Upper lobe of left lung (tissue), 6 donors: ENCODE measurements at regions not wholly inside any gene's neighbourhood (a gene's known extent, or its start where the extent isn't known, plus 50 kb on each side); places are given as distances from the start of the nearest gene placed in this dataset.

Source experiments
- ATAC-seq, 2 donors: fragments of 200-7000 bp; cut with Tn5 transposase; one replicate each; pipeline ENCODE4 v1.9.1; 2022; ENCODE audit warnings: mild to moderate bottlenecking in 2 of 2, moderate library complexity in 2 of 2; ENCODE audit not compliant: low FRiP score in 2 of 2
- DNase-seq, 2 donors: peaks; one replicate each; pipeline ENCODE4 v3.0.0-alpha.2; 2019 to 2020
- H3K27ac ChIP-seq, 4 donors: fragments of 200-600 bp; sonication (generic); one replicate each; pipeline ENCODE4 v1.5.1; 2016 to 2019
- H3K27me3 ChIP-seq, 4 donors: fragments of 200-600 bp; sonication (generic); one replicate each; pipeline ENCODE4 v1.5.1; 2017 to 2019
- H3K36me3 ChIP-seq, 4 donors: fragments of 200-600 bp; sonication (generic); one replicate each; pipeline ENCODE4 v1.5.1; 2016 to 2019
- H3K4me1 ChIP-seq, 4 donors: fragments of 200-600 bp; sonication (generic); one replicate each; pipeline ENCODE4 v1.5.1; 2018 to 2019
- H3K4me3 ChIP-seq, 4 donors: fragments of 200-600 bp; sonication (generic); one replicate each; pipeline ENCODE4 v1.5.1; 2017 to 2019; ENCODE audit warnings: mild to moderate bottlenecking in 2 of 4, moderate library complexity in 1 of 4
- H3K9me3 ChIP-seq, 4 donors: fragments of 200-600 bp; sonication (generic); one replicate each; pipeline ENCODE4 v1.5.1; 2018 to 2019
- EP300 ChIP-seq, 4 donors: sonication (generic); formaldehyde crosslinking; IDR thresholded peaks; one replicate each; pipeline ENCODE4 v1.5.1; 2017; ENCODE audit warnings: antibody characterized with exemption in 4 of 4, control low read depth in 2 of 4
- POLR2A ChIP-seq, 4 donors: fragments of 450-650 bp; IDR thresholded peaks; one replicate each; pipeline ENCODE4 v1.5.1; 2016 to 2017; ENCODE audit warnings: antibody characterized with exemption in 4 of 4, mild to moderate bottlenecking in 2 of 4
- POLR2AphosphoS5 ChIP-seq, 2 donors: sonication (generic); formaldehyde crosslinking; IDR thresholded peaks; one replicate each; pipeline ENCODE4 v1.5.1; 2017; ENCODE audit warnings: antibody characterized with exemption in 2 of 2
- WGBS, 2 donors: methylation state at CpG; one replicate each; pipeline ENCODE4 v1.1.5; 2017 to 2018; 5-methylcytosine and 5-hydroxymethylcytosine counted together
- TF ChIP-seq, protein P1 (sequence below), 6 experiments: fragments of 450-650 bp in 4 of 6; fragments of 200-600 bp in 2 of 6; sonication (generic) in 2 of 6; IDR thresholded peaks; one replicate each; pipeline ENCODE4 v1.5.1; 2016 to 2019; ENCODE audit warnings: antibody characterized with exemption in 6 of 6
- donor health status: DM: no; HTN: no; CAD: no; lungs with moderate emphysema.
- donor health status: DM: no; HTN: yes; CAD: no; lungs with severe emphysema.

DNA sequence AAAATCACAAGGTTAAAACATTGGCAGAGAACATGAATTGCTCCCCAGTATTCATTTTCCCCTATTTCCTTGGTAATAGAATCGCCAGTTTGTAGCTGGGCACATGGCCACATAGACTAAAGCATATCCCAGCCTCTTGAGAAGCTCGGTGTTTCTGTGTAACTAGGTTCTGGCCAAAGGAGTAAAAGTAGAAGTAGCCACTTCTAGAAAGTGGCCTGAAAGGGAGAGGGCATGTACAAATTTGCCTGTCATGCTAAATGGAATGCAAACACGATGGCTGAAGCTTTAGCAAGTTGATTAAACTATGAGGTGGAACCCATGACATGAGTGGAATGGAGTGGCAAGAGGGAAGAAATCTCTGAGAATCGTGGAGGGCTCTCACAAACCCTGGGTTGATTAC lies 173.7 kb upstream of the EGLN3 start:
- Histone ChIP-seq H3K27me3 (no peaks in the 10 kb centered on the region), H3K4me3 (no peak overlapping the region), H3K4me1 (no peaks in the 10 kb centered on the region), H3K36me3 (no peaks in the 10 kb centered on the region), H3K9me3 (no peaks in the 10 kb centered on the region), H3K27ac (no peak overlapping the region)
- TF ChIP-seq EP300 (IDR thresholded peaks at IDR 0.05), result no peak
- no peak for TF ChIP-seq POLR2A (IDR thresholded peaks at IDR 0.05)
- TF ChIP-seq, protein P1, sequence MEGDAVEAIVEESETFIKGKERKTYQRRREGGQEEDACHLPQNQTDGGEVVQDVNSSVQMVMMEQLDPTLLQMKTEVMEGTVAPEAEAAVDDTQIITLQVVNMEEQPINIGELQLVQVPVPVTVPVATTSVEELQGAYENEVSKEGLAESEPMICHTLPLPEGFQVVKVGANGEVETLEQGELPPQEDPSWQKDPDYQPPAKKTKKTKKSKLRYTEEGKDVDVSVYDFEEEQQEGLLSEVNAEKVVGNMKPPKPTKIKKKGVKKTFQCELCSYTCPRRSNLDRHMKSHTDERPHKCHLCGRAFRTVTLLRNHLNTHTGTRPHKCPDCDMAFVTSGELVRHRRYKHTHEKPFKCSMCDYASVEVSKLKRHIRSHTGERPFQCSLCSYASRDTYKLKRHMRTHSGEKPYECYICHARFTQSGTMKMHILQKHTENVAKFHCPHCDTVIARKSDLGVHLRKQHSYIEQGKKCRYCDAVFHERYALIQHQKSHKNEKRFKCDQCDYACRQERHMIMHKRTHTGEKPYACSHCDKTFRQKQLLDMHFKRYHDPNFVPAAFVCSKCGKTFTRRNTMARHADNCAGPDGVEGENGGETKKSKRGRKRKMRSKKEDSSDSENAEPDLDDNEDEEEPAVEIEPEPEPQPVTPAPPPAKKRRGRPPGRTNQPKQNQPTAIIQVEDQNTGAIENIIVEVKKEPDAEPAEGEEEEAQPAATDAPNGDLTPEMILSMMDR (IDR thresholded peaks at IDR 0.05), result no peak
- no peak for TF ChIP-seq POLR2AphosphoS5 (IDR thresholded peaks at IDR 0.05)
- no peak for DNase-seq
- no peak for ATAC-seq
- 66 to 74% methylated on average over 4 of the region's 4 CpGs for WGBS, 2 donors

DNA sequence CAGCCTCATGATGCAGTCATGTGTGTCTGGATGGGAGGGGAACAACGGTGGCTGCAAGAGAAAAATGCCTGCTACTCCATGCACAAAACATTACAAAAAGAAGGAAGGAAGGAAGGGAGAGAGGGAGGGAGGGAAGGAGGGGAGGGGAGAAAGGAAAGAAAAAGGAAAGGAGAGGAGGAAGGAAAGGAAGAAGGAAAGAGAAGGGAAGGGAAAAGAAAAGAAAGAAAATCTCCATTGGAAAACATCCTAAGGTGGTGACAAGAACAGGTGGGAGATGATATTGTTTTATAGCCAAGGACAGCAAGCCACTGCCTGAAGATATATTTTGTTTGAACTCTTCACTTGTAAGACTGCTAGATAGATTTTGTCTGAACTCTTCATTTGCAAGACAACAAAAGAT lies 171.8 kb upstream of the EGLN3 start:
- DNase-seq (no peak), ATAC-seq (no peak)
- H3K4me3 ChIP-seq, result no peak overlapping the region
- H3K27ac ChIP-seq, result no peak overlapping the region
- no peaks in the 10 kb centered on the region for H3K36me3 ChIP-seq
- no peaks in the 10 kb centered on the region for H3K27me3 ChIP-seq
- TF ChIP-seq POLR2A (IDR thresholded peaks at IDR 0.05) (no peak), POLR2AphosphoS5 (IDR thresholded peaks at IDR 0.05) (no peak), EP300 (IDR thresholded peaks at IDR 0.05) (no peak)
- TF ChIP-seq, protein P1 (IDR thresholded peaks at IDR 0.05), result no peak
- 32 to 38% methylated on average over 1 of the region's 1 CpG for WGBS, 2 donors
- H3K4me1 ChIP-seq, result no peaks in the 10 kb centered on the region
- H3K9me3 ChIP-seq, result no peaks in the 10 kb centered on the region

DNA sequence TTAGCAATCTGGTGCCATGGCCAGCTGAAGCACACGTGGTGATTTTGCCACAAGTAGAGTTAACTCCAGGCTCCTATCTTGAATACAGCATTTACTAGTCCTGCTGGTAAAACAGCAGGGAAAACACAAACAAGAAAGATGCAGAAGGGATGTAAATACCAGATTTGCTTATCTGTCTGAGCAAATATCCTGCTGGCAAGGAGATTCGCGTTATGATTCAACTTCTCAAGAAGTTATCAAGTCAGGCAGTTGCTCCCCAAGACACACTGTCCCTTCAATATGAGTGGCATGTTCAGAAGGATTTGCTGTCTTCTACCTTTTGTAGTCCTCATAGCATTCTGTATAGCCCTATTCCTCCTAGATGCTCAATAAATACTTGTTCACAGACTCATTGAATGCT lies 171.2 kb upstream of the EGLN3 start:
- DNase-seq, result no peak
- WGBS, 2 donors, result 48 to 72% methylated on average over 3 of the region's 3 CpGs

DNA sequence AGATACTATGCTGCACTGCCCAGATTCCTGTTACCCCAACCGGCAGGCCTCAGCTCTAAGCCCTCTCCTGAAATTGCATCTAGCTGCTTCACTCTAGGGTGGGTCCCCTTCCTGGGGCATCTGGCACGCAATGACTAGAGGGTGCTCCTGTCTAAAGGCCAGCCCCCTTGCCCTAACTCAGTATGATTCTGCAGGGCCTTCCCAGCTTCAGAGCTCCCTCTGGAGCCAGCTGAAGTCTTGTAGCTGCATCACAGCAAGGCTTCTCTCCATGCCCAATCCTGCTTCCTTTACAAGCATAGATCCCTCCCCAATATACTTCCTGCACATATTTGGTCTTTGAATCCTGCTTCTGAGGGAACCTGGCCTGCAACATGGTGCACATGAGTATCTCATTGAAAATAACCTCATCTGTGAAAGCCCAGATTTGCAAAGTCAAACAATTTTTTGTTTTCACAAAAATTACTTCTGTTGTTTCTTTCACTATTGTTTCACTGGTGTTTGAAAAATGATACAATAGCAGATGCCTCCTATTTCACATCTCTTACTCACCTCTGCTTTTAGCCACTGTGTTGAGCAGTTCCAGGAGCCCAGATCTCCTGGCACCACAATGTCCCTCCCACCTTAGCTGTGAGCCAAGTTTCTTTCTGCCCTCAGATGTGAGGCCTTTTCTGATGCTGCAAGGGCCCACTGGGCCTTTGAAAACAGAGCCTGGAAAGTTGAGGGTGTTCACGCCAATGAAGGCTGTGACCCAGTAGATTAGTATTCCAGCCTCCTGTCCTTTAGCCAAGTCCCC lies 169.5 kb upstream of the EGLN3 start:
- no peak for TF ChIP-seq POLR2A (IDR thresholded peaks at IDR 0.05)
- no peak for TF ChIP-seq POLR2AphosphoS5 (IDR thresholded peaks at IDR 0.05)
- no peak for TF ChIP-seq EP300 (IDR thresholded peaks at IDR 0.05)
- TF ChIP-seq, protein P1 (IDR thresholded peaks at IDR 0.05), result no peak
- WGBS, 2 donors, result 88 to 89% methylated on average over 3 of the region's 3 CpGs

More for the DNA sequence above, 171.2 kb upstream of the EGLN3 start:
- Histone ChIP-seq H3K27me3 (no peaks in the 10 kb centered on the region), H3K9me3 (no peaks in the 10 kb centered on the region), H3K4me3 (no peak overlapping the region), H3K4me1 (no peaks in the 10 kb centered on the region), H3K36me3 (no peaks in the 10 kb centered on the region), H3K27ac (no peak overlapping the region)
- no peak for TF ChIP-seq POLR2AphosphoS5 (IDR thresholded peaks at IDR 0.05)
- TF ChIP-seq, protein P1 (IDR thresholded peaks at IDR 0.05), result no peak
- no peak for TF ChIP-seq POLR2A (IDR thresholded peaks at IDR 0.05)
- no peak for TF ChIP-seq EP300 (IDR thresholded peaks at IDR 0.05)
- no peak for ATAC-seq

More for the DNA sequence above, 169.5 kb upstream of the EGLN3 start:
- Histone ChIP-seq H3K4me3 (no peak overlapping the region), H3K27me3 (no peaks in the 10 kb centered on the region), H3K36me3 (no peaks in the 10 kb centered on the region), H3K4me1 (no peaks in the 10 kb centered on the region), H3K27ac (no peak overlapping the region), H3K9me3 (no peaks in the 10 kb centered on the region)
- ATAC-seq (no peak), DNase-seq (no peak)
